GM12892 (cell line): ENCODE measurements at regions not wholly inside any gene's neighbourhood (a gene's known extent, or its start where the extent isn't known, plus 50 kb on each side); places are given as distances from the start of the nearest gene placed in this dataset.

ENCODE experiments used
- POLR2A ChIP-seq: IDR thresholded peaks from 2 replicates; pipeline ENCODE4 v1.6.1; 2011; ENCODE audit warnings: low read depth, low read length, control low read depth
- POLR2AphosphoS5 ChIP-seq: IDR thresholded peaks from 2 replicates; pipeline ENCODE4 v1.6.1; 2011; ENCODE audit warnings: low read depth, low read length, control low read depth
- TAF1 ChIP-seq: IDR thresholded peaks from 2 replicates; pipeline ENCODE4 v1.6.1; 2011; ENCODE audit warnings: low read depth, mild to moderate bottlenecking, control low read depth, low read length, borderline replicate concordance

GRCh38 chr14:99038431-99038820 lies 233.6 kb downstream of the BCL11B start:
- TF ChIP-seq POLR2A (no peak), TAF1 (no peak), POLR2AphosphoS5 (no peak)
